ENCODE measurements at regions not wholly inside any gene's neighbourhood (a gene's known extent, or its start where the extent isn't known, plus 50 kb on each side); places are given as distances from the start of the nearest gene placed in this dataset.

DNA sequence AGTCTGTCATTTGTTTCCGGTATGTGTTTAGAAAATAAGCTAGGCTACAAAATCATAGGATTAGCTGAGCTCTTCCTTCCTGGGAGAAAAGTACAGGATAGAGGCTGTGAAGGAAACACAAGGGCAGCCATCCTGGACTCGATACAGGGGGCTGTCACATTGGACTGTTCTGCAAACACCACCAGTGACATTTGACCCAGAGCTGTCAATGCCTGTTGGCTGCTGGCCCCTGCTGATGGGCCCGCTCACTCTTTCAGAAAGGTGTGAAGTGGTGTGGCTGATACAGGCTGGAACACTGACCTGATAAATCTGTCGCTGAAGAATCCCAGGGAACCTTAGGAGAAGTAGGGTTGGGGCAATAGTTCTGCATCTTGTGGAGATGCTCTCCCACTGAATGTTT is 183.1 kb downstream of the RHOU start:
- DNase-seq (ENCODE audit: low spot score in 2 of 2): peak in 1 of 2 donors; percentile 60
- TF ChIP-seq, protein P1, sequence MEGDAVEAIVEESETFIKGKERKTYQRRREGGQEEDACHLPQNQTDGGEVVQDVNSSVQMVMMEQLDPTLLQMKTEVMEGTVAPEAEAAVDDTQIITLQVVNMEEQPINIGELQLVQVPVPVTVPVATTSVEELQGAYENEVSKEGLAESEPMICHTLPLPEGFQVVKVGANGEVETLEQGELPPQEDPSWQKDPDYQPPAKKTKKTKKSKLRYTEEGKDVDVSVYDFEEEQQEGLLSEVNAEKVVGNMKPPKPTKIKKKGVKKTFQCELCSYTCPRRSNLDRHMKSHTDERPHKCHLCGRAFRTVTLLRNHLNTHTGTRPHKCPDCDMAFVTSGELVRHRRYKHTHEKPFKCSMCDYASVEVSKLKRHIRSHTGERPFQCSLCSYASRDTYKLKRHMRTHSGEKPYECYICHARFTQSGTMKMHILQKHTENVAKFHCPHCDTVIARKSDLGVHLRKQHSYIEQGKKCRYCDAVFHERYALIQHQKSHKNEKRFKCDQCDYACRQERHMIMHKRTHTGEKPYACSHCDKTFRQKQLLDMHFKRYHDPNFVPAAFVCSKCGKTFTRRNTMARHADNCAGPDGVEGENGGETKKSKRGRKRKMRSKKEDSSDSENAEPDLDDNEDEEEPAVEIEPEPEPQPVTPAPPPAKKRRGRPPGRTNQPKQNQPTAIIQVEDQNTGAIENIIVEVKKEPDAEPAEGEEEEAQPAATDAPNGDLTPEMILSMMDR (IDR thresholded peaks at IDR 0.05): no peak
- no peak for TF ChIP-seq POLR2A (IDR thresholded peaks at IDR 0.05)
- H3K4me3 ChIP-seq (ENCODE audit: low read depth, poor library complexity, severe bottlenecking): no peak overlapping the region
- intact Hi-C loops (cut with DNase I; ENCODE audit: low total_unique reads): no loop called here
- WGBS, 2 donors: 68 to 91% methylated on average over 4 of the region's 4 CpGs

DNA sequence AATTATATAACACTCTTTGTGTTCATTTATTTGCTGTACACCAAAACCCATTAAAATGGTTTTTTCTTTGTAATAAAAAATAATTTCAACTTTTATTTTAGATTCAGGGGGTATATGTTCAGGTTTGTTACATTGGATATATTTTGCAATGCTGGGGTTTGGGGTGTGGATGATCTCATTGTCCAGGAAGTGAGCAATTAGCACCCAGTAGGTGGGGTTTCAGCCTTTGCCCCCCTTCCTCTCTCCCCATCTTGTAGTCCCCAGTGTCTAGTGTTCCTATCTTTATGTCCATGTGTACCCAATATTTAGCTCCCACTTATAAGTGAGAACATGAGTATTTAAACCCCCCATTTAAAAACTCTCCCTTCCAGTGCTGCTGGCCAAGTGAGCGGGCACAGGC is 184.6 kb downstream of the RHOU start:
- no peak overlapping the region for H3K4me3 ChIP-seq (ENCODE audit: low read depth, poor library complexity, severe bottlenecking)
- intact Hi-C loops (cut with DNase I; ENCODE audit: low total_unique reads): no loop called here
- 96 to 100% methylated on average over 1 of the region's 1 CpG for WGBS, 2 donors
- no peak for DNase-seq (ENCODE audit: low spot score in 2 of 2)
- TF ChIP-seq, protein P1 (IDR thresholded peaks at IDR 0.05): no peak
- TF ChIP-seq POLR2A (IDR thresholded peaks at IDR 0.05): no peak

GRCh38 chr1:228920831-228921230 is 185.6 kb downstream of the RHOU start:
- WGBS, 2 donors: 58 to 64% methylated on average over 4 of the region's 4 CpGs
- DNase-seq (ENCODE audit: low spot score in 2 of 2): peak in 1 of 2 donors; percentile 72
- TF ChIP-seq, protein P1 (IDR thresholded peaks at IDR 0.05): no peak
- no peak for TF ChIP-seq POLR2A (IDR thresholded peaks at IDR 0.05)
- no peak overlapping the region for H3K4me3 ChIP-seq (ENCODE audit: low read depth, poor library complexity, severe bottlenecking)
- intact Hi-C loops (cut with DNase I; ENCODE audit: low total_unique reads): no loop called here

GRCh38 chr1:228921481-228921880 is 186.2 kb downstream of the RHOU start:
- intact Hi-C loops (cut with DNase I; ENCODE audit: low total_unique reads): no loop called here
- TF ChIP-seq, protein P1 (IDR thresholded peaks at IDR 0.05): no peak
- TF ChIP-seq POLR2A (IDR thresholded peaks at IDR 0.05): no peak
- no peak overlapping the region for H3K4me3 ChIP-seq (ENCODE audit: low read depth, poor library complexity, severe bottlenecking)
- DNase-seq (ENCODE audit: low spot score in 2 of 2): peak in 1 of 2 donors; percentile 75
- WGBS, 2 donors: 80 to 82% methylated on average over 7 of the region's 7 CpGs

- intact Hi-C loops (cut with DNase I; ENCODE audit: low total_unique reads): no loop called here
- DNase-seq (ENCODE audit: low spot score in 2 of 2): peak in 1 of 2 donors; percentile 23
- no peak for TF ChIP-seq POLR2A (IDR thresholded peaks at IDR 0.05)
- TF ChIP-seq, protein P1 (IDR thresholded peaks at IDR 0.05): no peak
- no peak overlapping the region for H3K4me3 ChIP-seq (ENCODE audit: low read depth, poor library complexity, severe bottlenecking)
- WGBS, 2 donors: 89 to 97% methylated on average over 5 of the region's 5 CpGs
These were observed 187.6 kb downstream of the RHOU start for GRCh38 chr1:228922722-228923376.
